ENCODE measurements at regions not wholly inside any gene's neighbourhood (a gene's known extent, or its start where the extent isn't known, plus 50 kb on each side); places are given as distances from the start of the nearest gene placed in this dataset.

DNA sequence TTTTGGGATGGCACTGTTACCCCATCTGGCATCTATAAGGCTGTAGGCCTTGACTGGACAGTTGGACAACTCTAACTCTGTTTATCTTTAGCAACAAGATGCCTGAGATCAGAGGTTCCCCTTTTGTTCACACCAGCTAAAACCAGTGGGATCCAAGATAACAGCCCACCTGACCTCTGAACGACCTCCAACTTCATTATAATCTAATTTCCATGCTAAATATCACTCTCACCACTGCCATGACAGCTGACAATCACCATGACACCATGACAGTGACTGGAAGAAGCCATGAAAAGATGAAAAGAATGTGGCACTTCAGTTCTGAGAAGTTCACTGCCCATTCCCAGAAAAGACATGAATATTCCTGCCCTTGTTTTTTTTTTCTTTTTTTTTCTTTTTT is 281.4 kb upstream of the TAC1 start:
- TF ChIP-seq, protein P1, sequence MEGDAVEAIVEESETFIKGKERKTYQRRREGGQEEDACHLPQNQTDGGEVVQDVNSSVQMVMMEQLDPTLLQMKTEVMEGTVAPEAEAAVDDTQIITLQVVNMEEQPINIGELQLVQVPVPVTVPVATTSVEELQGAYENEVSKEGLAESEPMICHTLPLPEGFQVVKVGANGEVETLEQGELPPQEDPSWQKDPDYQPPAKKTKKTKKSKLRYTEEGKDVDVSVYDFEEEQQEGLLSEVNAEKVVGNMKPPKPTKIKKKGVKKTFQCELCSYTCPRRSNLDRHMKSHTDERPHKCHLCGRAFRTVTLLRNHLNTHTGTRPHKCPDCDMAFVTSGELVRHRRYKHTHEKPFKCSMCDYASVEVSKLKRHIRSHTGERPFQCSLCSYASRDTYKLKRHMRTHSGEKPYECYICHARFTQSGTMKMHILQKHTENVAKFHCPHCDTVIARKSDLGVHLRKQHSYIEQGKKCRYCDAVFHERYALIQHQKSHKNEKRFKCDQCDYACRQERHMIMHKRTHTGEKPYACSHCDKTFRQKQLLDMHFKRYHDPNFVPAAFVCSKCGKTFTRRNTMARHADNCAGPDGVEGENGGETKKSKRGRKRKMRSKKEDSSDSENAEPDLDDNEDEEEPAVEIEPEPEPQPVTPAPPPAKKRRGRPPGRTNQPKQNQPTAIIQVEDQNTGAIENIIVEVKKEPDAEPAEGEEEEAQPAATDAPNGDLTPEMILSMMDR (IDR thresholded peaks at IDR 0.05; ENCODE audit: poor library complexity), result no peak
- TF ChIP-seq EZH2 (IDR thresholded peaks at IDR 0.05; ENCODE audit: borderline replicate concordance) (no peak), EZH2phosphoT487 (IDR thresholded peaks at IDR 0.05; ENCODE audit: low read depth, severe bottlenecking, unreplicated experiment) (no peak)

Data from hepatocyte (in vitro differentiated cells).